Stimulated activated CD4-positive, alpha-beta T cell treated with anti-CD3 and anti-CD28 coated beads, Interleukin-15, amount 100 ng/mL, for 48 hours (primary cell): ENCODE measurements at regions not wholly inside any gene's neighbourhood (a gene's known extent, or its start where the extent isn't known, plus 50 kb on each side); places are given as distances from the start of the nearest gene placed in this dataset.
"Not testable (repeated sequence)": the region's sequence is repeated elsewhere in the genome, so short reads cannot be mapped to it uniquely, and the experiment has no call there.

Experiments
- DNase-seq, 2 donors: peaks; one replicate each; pipeline ENCODE4 v3.0.0-alpha.2; 2020; ENCODE audit warnings: low read depth in 2 of 2

DNA sequence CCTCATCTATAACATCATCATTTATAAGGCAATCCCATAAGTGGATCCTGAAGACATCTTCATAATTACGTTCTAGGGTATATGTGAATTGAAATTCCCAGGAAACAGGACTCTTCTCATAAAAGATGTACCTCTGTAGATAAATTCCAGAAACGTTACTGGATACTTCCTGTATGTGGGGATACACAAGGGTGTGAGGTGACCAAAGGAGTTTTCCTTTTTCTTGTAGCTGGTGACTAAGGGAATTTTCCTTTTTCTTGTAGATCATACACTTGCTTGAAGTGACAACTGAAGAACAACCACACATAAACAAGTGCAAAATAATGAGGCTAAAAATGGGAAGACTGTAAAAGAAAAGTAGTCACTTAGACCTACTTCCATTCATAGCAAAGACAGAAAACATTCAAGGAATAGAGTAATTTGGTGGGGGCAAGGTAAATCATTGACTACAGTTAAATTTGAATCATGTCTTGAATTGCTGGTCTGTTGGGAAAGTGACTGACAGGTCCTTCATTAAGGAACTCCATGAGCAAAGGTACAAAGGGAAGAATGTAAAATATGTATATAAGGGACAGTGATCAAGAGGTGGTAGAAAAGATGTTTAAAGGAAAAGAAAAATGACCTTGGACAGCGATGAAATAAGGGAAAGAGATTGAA, 53.2 kb upstream of the UBE2E3 start:
- DNase-seq, result no peak

- DNase-seq, result no peak
Measured at GRCh38 chr2:180925700-180926099, 54.7 kb upstream of the UBE2E3 start.

DNA sequence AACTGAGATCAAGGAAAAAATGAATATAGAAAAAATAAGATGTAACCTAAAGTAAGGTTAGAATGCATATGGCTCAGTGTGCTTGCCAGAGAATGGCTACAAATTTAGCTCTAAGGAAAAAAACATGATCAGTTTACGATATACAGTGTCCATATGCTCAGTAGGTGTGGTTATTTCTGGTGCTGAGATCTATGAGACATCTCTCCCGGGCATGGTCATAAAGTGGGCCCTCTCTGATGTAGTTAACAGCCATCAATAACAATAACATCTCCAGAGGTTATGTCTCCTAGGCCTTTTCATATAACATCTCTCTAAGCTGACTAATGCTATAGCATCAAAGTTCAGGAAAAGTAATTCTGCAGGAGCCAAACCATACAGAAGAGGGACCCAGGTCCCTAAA, 56.3 kb upstream of the UBE2E3 start:
- no peak for DNase-seq

- no peak for DNase-seq
Measured at GRCh38 chr2:180910831-180911665, 69.4 kb upstream of the UBE2E3 start.

GRCh38 chr2:180907731-180908130, 72.7 kb upstream of the UBE2E3 start:
- DNase-seq, result no peak

DNA sequence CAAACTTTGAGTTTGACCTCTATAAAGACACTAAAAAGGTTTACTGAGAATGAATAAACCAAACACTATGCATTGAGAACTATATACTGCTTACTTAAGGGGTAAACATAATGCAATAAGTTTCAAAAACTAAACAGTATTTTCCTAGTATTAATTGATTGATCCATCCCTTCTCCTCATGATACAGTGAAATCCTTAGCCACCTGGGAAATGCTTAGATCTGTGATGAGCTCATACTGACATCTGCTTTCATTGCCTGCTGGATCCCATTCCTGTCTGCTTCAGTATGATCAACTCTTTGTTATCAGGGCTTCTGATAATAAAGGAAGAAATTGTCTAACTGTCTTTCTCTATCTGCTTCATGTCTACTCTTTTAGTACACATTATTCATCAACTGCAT, 74.9 kb upstream of the UBE2E3 start:
- no peak for DNase-seq

DNA sequence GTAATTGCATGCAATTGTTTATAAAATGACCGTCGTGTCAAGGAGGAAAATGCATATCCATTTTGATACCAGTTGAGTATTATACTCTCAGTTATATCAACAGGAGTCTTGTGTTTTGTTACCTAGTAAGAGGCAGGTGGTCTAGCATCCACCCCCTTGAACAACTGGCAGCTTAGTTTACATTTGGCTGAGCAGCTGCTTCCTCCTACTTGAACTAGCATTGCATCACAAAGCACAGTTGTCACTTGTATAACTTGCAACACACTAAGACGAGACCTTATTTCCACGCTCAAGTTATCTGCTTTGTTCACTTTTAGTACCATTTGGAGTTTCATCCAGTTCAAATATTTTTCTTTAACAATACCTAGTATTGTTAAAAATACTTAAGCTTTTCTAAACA, 75.4 kb upstream of the UBE2E3 start:
- DNase-seq, result no peak

- DNase-seq, result no peak
Measured at GRCh38 chr2:180901331-180901730, 79.1 kb upstream of the UBE2E3 start.

DNA sequence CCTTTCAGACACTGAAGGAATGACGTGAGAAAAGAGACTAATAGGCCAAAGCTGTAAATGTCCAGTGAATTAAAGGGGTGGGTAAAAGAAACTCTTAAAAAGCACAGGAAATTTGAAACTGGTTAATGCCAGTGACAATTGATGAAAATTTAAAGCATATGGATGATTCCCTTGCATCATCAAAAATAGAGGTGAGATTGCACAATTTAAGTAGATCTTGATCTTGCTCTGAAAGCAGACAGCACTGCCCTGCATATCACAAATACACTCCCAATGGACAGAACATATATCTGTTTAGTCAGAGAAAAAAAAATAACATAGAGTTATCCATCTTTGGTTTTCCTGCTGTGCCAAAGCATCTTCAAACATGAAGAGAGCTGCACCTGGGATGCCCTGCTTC, 86.7 kb upstream of the UBE2E3 start:
- DNase-seq, result no peak

DNA sequence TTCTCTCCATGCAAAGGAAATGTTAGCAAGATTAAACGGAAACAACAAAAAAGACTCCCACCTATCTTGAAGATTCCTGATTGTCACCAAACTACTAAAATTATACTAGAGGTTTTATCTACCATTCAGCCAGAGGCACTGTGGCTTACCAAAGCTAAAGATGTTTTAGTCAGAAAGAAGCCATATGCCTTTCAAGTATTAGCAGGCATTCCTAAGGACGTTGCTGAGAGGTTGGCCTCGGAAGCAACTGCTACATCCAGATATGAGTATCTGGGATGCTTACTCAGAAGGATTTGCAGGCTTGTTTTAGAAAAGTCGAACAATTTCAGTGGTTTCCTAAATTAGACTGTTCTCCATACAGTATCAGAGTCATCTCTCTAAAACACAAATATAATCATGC, 88.3 kb upstream of the UBE2E3 start:
- DNase-seq, result no peak

- DNase-seq, result no peak
Measured at GRCh38 chr2:180891360-180891759, 89.0 kb upstream of the UBE2E3 start.

DNA sequence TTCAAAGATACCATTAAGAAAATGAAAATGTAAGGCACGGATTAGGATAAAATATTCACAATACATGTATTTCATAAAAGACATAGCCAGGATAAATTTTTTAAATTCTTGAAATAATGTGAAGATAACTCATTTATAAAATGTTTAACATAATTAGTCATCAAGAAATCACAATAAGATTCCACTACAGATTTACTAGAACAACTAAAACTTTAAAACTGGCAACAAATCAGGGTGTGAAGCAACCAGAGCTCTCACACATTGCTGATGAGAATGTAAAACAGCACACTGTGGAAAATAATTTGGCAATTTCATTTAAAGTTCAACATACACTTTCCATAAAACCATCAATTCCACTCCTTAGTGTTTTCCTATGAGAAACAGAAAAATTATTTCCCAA, 89.6 kb upstream of the UBE2E3 start:
- DNase-seq, result no peak

- no peak for DNase-seq
Measured at GRCh38 chr2:180882959-180883358, 97.4 kb upstream of the UBE2E3 start.

GRCh38 chr2:180876506-180876905, 103.9 kb upstream of the UBE2E3 start:
- no peak for DNase-seq

DNA sequence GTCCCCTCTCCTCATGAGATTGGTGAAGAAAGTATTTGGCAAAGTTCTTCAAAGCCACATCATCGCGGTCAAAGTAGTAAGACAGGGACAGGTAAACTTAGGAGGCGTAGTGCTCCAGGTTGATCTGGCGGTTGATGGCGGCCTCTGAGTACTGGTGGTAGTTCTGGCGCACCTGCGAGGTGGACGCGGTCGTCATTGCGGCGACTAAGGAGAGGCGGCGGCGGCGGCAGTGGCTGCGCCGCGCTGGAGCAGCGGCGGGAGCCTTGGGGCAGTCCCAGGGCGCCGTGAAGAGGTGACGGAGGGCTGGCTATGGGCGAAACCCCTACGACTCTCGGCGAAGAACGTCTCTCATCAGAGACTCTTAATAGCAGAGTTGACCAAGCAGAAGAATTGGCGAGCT, 107.2 kb upstream of the UBE2E3 start:
- DNase-seq, result no peak

DNA sequence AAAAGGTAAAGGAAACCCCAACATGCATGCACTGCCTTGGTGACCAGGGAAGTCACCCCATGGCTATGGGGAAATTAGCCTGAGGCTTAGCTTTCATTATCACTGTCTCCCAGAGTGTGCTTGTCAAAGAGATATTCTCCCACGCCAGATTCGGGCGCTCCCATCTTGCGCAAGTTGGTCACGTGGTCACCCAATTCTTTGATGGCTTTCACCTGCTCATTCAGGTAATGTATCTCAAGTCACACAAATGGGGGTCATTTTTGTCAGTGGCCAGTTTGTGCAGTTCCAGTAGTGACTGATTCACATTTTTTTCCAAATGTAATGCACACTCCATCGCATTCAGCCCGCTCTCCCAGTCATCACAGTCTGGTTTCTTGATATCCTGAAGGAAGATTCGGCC, 107.6 kb upstream of the UBE2E3 start:
- DNase-seq, result not testable (repeated sequence)

GRCh38 chr2:180872255-180872654, 108.2 kb upstream of the UBE2E3 start:
- DNase-seq, result no peak

- no peak for DNase-seq
Measured at GRCh38 chr2:180871649-180872048, 108.8 kb upstream of the UBE2E3 start.

- no peak for DNase-seq
Measured at GRCh38 chr2:180849851-180850250, 130.6 kb upstream of the UBE2E3 start.

- no peak for DNase-seq
Measured at GRCh38 chr2:180848393-180848792, 132.0 kb upstream of the UBE2E3 start.

DNA sequence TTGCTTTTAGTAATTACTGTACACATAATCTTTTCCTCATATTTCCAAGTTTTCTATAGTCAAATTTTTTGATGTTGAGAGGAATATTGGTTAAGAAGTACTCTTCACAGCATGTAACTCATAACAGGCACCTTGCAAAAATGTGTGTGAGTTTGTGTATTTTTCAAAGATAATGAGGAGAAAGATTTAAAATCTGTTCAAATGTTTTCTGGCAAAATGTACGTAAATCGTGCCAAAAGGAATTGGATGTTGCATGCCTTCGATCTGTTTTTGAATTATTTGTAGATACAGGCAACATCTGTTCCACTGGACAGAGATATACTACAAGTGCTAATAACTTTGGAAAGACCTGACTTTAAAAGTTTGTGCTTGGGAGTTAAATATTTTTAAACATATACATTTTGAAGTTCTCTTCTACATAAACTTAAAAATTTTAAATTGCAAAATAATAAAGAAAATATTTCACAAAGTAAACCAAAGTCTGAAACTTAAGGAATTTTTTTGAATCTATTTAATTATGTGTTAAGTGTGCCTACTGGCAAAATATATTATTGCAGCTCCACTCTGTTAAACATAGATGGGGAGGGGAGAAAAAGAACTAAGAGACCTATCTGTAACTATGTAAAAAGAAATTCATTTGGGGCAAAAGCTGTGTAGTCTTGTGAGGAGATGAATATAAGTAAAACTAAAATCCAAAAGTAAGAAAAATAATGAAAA, 133.5 kb upstream of the UBE2E3 start:
- no peak for DNase-seq

DNA sequence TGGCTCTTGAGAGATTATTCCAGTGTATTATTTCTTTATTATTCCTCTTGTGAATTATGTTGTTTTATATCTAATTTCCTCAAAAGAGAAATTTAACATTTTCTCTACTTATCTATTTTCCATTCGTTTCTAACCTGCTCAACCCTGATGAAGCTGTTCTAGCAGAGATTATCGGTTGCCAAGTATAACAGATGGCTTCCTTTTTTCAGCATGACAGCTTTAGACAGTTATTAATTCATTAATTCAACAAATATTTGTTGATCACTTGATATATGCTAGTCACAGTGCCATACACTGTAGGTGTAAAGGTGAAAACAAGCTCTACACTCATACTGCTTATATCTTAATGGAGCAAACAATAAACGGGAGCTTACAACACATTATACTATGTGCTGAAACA, 137.9 kb upstream of the UBE2E3 start:
- DNase-seq, result no peak

DNA sequence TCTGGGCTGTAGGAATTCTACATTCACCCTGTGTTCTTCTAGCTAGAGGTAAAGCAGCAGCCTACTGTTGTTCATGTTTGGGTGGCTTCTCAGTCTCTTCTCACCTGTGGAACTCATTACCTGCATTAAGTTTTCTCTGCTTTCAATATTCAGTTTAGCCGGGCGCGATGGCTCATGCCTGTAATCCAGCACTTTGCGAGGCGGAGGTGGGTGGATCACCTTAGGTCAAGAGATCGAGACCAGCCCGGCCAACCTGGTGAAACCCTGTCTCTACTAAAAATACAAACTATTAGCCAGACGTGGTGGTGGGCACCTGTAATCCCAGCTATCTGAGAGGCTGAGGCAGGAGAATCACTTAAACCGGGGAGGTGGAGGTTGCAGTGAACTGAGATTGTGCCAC, 139.8 kb upstream of the UBE2E3 start:
- no peak for DNase-seq
